Caco-2 (cell line): ENCODE measurements at regions not wholly inside any gene's neighbourhood (a gene's known extent, or its start where the extent isn't known, plus 50 kb on each side); places are given as distances from the start of the nearest gene placed in this dataset.

Experiments used
- BruUV-seq: library from RNA; stranded (reverse); fragments of 400-500 nt; replicated peaks from 2 replicates; lab custom pipeline; 2021; lab: Mats Ljungman, UMichigan
- CTCF ChIA-PET: fragments of 300-600 bp; sonication (Branson Sonifier 250); formaldehyde crosslinking; loops from one replicate; lab custom pipeline; 2022; ENCODE audit warnings: antibody characterized with exemption; lab: Charles Lee
- POLR2A ChIA-PET: fragments of 300-600 bp; sonication (Branson Sonifier 250); formaldehyde crosslinking; loops from one replicate; lab custom pipeline; 2022; ENCODE audit warnings: antibody characterized with exemption; lab: Charles Lee
- DNase-seq, 2 experiments: peaks; one replicate each; pipeline versions ENCODE4 v3.0.0 to v3.0.0-alpha.2; 2020 to 2022
- H3K27me3 ChIP-seq: replicated peaks from 2 replicates; pipeline ENCODE4 v1.6.0; 2011; ENCODE audit warnings: low read length; ENCODE audit not compliant: control insufficient read depth, insufficient read depth
- H3K36me3 ChIP-seq: 2 replicates; pipeline ENCODE4 v1.5.1; 2011; ENCODE audit warnings: low read length; ENCODE audit not compliant: control insufficient read depth, insufficient read depth
- H3K4me1 ChIP-seq: fragments of 250-450 bp; sonication (Bioruptor Pico); 2 replicates; pipeline ENCODE4 v1.5.1; 2020; ENCODE audit warnings: mild to moderate bottlenecking
- H3K4me3 ChIP-seq: 2 replicates; pipeline ENCODE4 v1.5.1; 2011; ENCODE audit warnings: low read depth, mild to moderate bottlenecking, control low read depth, low read length
- H3K9me3 ChIP-seq: fragments of 250-450 bp; sonication (Bioruptor Pico); 2 replicates; pipeline ENCODE4 v1.5.1; 2020; ENCODE audit warnings: mild to moderate bottlenecking, moderate library complexity
- H3K27ac Mint-ChIP-seq: one replicate; pipeline ENCODE4 v1.8.0; 2022; ENCODE audit warnings: mixed read lengths; ENCODE audit not compliant: unreplicated experiment
- H3K27me3 Mint-ChIP-seq: one replicate; pipeline ENCODE4 v1.8.0; 2022; ENCODE audit warnings: mixed read lengths; ENCODE audit not compliant: insufficient read depth, unreplicated experiment
- H3K36me3 Mint-ChIP-seq: one replicate; pipeline ENCODE4 v1.8.0; 2022; ENCODE audit warnings: mild to moderate bottlenecking, mixed read lengths; ENCODE audit not compliant: insufficient read depth, unreplicated experiment
- H3K4me1 Mint-ChIP-seq: one replicate; pipeline ENCODE4 v1.8.0; 2022; ENCODE audit warnings: low read depth, mixed read lengths; ENCODE audit not compliant: unreplicated experiment
- H3K4me3 Mint-ChIP-seq: one replicate; pipeline ENCODE4 v1.8.0; 2022; ENCODE audit warnings: mild to moderate bottlenecking, moderate library complexity, mixed read lengths; ENCODE audit not compliant: unreplicated experiment
- H3K9me3 Mint-ChIP-seq: one replicate; pipeline ENCODE4 v1.8.0; 2022; ENCODE audit warnings: mixed read lengths; ENCODE audit not compliant: unreplicated experiment
- CTCF ChIP-seq, 2 experiments: fragments of 200-600 bp in 1 of 2; IDR thresholded peaks; 1 replicate in 1 of 2; 2 replicates in 1 of 2; pipeline versions ENCODE4 v1.5.1 to v1.8.0; 2011 to 2022; ENCODE audit warnings: antibody characterized with exemption in 1 of 2, control low read depth in 1 of 2, inconsistent platforms in 1 of 2, low read depth in 1 of 2, low read length in 1 of 2, mild to moderate bottlenecking in 1 of 2, moderate library complexity in 1 of 2; ENCODE audit not compliant: insufficient read depth in 1 of 2, severe bottlenecking in 1 of 2, unreplicated experiment in 1 of 2
- intact Hi-C: fragments of 100-400 bp; cut with micrococcal nuclease; formaldehyde crosslinking; loops from one replicate; pipeline ENCODE4 v1.10.0; 2022; ENCODE audit not compliant: unreplicated experiment

- CTCF ChIA-PET: no interaction called here
- Histone ChIP-seq H3K4me3 (no peak overlapping the region), H3K9me3 (no peaks in the 10 kb centered on the region), H3K36me3 (no peaks in the 10 kb centered on the region), H3K27me3 (no peaks in the 10 kb centered on the region), H3K4me1 (no peaks in the 10 kb centered on the region)
- H3K27me3 Mint-ChIP-seq: no peaks in the 10 kb centered on the region
- POLR2A ChIA-PET: no interaction called here
- no peak for DNase-seq
- TF ChIP-seq CTCF (IDR thresholded peaks at IDR 0.05; ENCODE audit: insufficient read depth in 1 of 2, low read depth in 1 of 2, low read length in 1 of 2, severe bottlenecking in 1 of 2, unreplicated experiment in 1 of 2): no peak
- intact Hi-C loops: no loop called here
- BruUV-seq: no TSS peak
- no peak overlapping the region for H3K27ac Mint-ChIP-seq
- no peak overlapping the region for H3K4me3 Mint-ChIP-seq
- no peaks in the 10 kb centered on the region for H3K36me3 Mint-ChIP-seq
- no peaks in the 10 kb centered on the region for H3K4me1 Mint-ChIP-seq
- H3K9me3 Mint-ChIP-seq: no peaks in the 10 kb centered on the region
Observed at GRCh38 chrX:36575670-36576069, 432.5 kb upstream of the FAM47C start.

- Mint-ChIP-seq H3K27me3 (no peaks in the 10 kb centered on the region), H3K9me3 (no peaks in the 10 kb centered on the region), H3K36me3 (no peaks in the 10 kb centered on the region), H3K4me3 (no peak overlapping the region), H3K4me1 (no peaks in the 10 kb centered on the region), H3K27ac (no peak overlapping the region)
- DNase-seq: no peak
- TF ChIP-seq CTCF (IDR thresholded peaks at IDR 0.05; ENCODE audit: insufficient read depth in 1 of 2, low read depth in 1 of 2, low read length in 1 of 2, severe bottlenecking in 1 of 2, unreplicated experiment in 1 of 2): no peak
- intact Hi-C loops: no loop called here
- H3K4me3 ChIP-seq: no peak overlapping the region
- ChIA-PET POLR2A (no interaction called here), CTCF (no interaction called here)
- H3K27me3 ChIP-seq: no peaks in the 10 kb centered on the region
- BruUV-seq: no TSS peak
- no peaks in the 10 kb centered on the region for H3K9me3 ChIP-seq
- no peaks in the 10 kb centered on the region for H3K36me3 ChIP-seq
- no peaks in the 10 kb centered on the region for H3K4me1 ChIP-seq
Observed at GRCh38 chrX:36577006-36577405, 431.2 kb upstream of the FAM47C start.

- Mint-ChIP-seq H3K4me1 (no peaks in the 10 kb centered on the region), H3K9me3 (no peaks in the 10 kb centered on the region), H3K36me3 (no peaks in the 10 kb centered on the region), H3K27ac (no peak overlapping the region), H3K27me3 (no peaks in the 10 kb centered on the region), H3K4me3 (no peak overlapping the region)
- no peaks in the 10 kb centered on the region for H3K4me1 ChIP-seq
- H3K4me3 ChIP-seq: no peak overlapping the region
- BruUV-seq: no TSS peak
- no peaks in the 10 kb centered on the region for H3K36me3 ChIP-seq
- no peaks in the 10 kb centered on the region for H3K9me3 ChIP-seq
- POLR2A ChIA-PET: no interaction called here
- H3K27me3 ChIP-seq: no peaks in the 10 kb centered on the region
- intact Hi-C loops: no loop called here
- TF ChIP-seq CTCF (IDR thresholded peaks at IDR 0.05; ENCODE audit: insufficient read depth in 1 of 2, low read depth in 1 of 2, low read length in 1 of 2, severe bottlenecking in 1 of 2, unreplicated experiment in 1 of 2): no peak
- CTCF ChIA-PET: no interaction called here
- no peak for DNase-seq
Observed at GRCh38 chrX:36581030-36581429, 427.1 kb upstream of the FAM47C start.
